ENCODE measurements at regions not wholly inside any gene's neighbourhood (a gene's known extent, or its start where the extent isn't known, plus 50 kb on each side); places are given as distances from the start of the nearest gene placed in this dataset.

GRCh38 chr12:130008241-130008640 is 104.4 kb upstream of the TMEM132D start:
- H3K4me3 ChIP-seq (ENCODE audit: low read depth, low read length) = no peak overlapping the region
- TF ChIP-seq CTCF (IDR thresholded peaks at IDR 0.05; ENCODE audit: borderline replicate concordance, insufficient read depth, low read depth, low read length) = no peak

- no peak overlapping the region for H3K4me3 ChIP-seq (ENCODE audit: low read depth, low read length)
- TF ChIP-seq CTCF (IDR thresholded peaks at IDR 0.05; ENCODE audit: borderline replicate concordance, insufficient read depth, low read depth, low read length) = no peak
These were observed 106.1 kb upstream of the TMEM132D start for GRCh38 chr12:130009961-130010360.

GRCh38 chr12:130011611-130012385 is 108.0 kb upstream of the TMEM132D start:
- no peak for TF ChIP-seq CTCF (IDR thresholded peaks at IDR 0.05; ENCODE audit: borderline replicate concordance, insufficient read depth, low read depth, low read length)
- no peak overlapping the region for H3K4me3 ChIP-seq (ENCODE audit: low read depth, low read length)

- H3K4me3 ChIP-seq (ENCODE audit: low read depth, low read length) = no peak overlapping the region
These were observed 110.1 kb upstream of the TMEM132D start for GRCh38 chr12:130013771-130014484.

GRCh38 chr12:130014485-130014807 is 110.6 kb upstream of the TMEM132D start:
- no peak for TF ChIP-seq CTCF (IDR thresholded peaks at IDR 0.05; ENCODE audit: borderline replicate concordance, insufficient read depth, low read depth, low read length)
- H3K4me3 ChIP-seq (ENCODE audit: low read depth, low read length) = no peak overlapping the region

More at GRCh38 chr12:130013771-130014484, 110.1 kb upstream of the TMEM132D start:
- peak; percentile 80 for TF ChIP-seq CTCF (IDR thresholded peaks at IDR 0.05; ENCODE audit: borderline replicate concordance, insufficient read depth, low read depth, low read length)

GRCh38 chr12:130016194-130016593 is 112.4 kb upstream of the TMEM132D start:
- TF ChIP-seq CTCF (IDR thresholded peaks at IDR 0.05; ENCODE audit: borderline replicate concordance, insufficient read depth, low read depth, low read length) = no peak
- no peak overlapping the region for H3K4me3 ChIP-seq (ENCODE audit: low read depth, low read length)

- TF ChIP-seq CTCF (IDR thresholded peaks at IDR 0.05; ENCODE audit: borderline replicate concordance, insufficient read depth, low read depth, low read length) = no peak
- H3K4me3 ChIP-seq (ENCODE audit: low read depth, low read length) = no peak overlapping the region
These were observed 113.2 kb upstream of the TMEM132D start for GRCh38 chr12:130016986-130017385.

All from GM12875 (cell line).